ENCODE measurements at regions not wholly inside any gene's neighbourhood (a gene's known extent, or its start where the extent isn't known, plus 50 kb on each side); places are given as distances from the start of the nearest gene placed in this dataset.
"Not testable (repeated sequence)": the region's sequence is repeated elsewhere in the genome, so short reads cannot be mapped to it uniquely, and the experiment has no call there.

DNA sequence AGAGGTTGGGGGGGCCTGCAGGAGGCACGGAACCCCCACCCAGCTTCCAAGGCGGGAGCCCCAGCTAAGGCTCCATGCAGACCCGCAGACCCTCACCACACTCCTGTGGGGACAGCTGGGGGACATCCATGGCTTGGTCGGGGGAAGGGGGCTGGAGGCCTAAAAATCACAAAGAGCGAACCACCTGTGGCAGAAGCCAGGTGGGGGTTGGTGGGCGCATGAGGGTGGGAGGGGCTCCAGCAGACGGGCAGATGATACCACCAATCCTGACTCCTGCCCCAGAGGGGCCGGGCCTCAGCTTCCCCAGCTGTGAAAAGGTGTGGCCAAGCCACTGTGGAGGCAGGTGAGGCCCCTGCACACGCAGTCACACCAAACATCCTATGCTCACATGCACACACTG is 111.6 kb downstream of the FAM53A start:
- DNase-seq = no peak

DNA sequence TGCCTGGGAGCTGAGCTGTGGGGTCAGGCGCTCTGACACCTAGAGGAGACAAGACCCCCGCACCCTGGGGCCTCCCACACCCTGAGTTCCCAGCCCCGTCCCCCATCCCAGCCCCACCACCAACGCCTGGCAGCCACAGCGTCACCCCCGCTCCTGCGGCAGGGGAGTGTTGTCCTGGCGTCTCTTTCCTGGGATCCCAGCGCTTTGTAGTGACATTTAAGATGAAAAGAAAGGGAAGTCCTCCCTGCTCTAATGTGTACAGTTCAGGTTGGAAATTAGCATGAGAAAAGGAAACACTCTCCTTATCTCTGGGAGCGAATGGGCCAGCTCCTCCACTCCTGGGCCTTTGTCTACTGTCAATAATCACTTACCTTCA is 112.1 kb downstream of the FAM53A start:
- no peak for DNase-seq

DNA sequence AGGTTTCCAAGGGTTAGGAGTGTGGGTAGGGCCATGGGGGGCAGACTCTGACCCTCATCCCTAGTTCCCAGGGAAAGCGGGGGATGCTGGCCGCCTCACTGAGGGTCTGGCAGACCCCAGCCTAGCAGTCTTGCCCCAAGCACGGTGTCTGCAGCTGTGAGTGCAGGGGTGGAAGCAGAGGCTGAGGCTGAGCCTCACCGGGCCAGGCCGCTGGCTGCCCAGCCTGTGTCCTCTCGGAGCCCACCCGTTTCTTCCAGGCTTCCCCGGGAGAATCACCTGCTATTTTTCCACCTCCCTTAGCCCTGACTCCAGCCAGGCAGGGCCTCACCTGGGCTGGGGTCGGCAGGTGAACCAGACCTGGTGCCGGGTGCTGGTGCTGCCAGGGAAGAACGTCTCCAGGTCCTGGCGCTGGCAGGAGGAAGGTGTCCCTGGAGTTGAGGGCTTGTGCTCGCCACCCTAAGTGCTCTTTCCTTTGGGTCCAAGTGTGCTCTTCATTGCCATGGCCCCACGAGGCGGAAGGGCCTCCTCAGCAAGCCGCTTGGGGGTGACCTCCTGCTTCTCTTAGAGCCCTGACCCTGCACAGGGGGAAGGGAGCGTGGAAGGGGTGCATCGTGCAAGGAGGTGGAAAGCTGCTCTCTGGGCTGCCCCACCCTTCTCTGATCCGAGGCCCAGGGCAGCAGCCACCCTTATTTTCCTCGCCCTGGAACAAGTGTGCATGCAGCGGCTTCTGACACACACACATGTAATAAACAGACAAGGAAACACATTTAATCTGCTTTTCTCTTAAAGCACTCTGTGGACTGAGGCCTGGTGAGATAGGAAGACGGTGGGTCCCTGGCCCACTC is 112.7 kb downstream of the FAM53A start:
- no peak for DNase-seq

DNA sequence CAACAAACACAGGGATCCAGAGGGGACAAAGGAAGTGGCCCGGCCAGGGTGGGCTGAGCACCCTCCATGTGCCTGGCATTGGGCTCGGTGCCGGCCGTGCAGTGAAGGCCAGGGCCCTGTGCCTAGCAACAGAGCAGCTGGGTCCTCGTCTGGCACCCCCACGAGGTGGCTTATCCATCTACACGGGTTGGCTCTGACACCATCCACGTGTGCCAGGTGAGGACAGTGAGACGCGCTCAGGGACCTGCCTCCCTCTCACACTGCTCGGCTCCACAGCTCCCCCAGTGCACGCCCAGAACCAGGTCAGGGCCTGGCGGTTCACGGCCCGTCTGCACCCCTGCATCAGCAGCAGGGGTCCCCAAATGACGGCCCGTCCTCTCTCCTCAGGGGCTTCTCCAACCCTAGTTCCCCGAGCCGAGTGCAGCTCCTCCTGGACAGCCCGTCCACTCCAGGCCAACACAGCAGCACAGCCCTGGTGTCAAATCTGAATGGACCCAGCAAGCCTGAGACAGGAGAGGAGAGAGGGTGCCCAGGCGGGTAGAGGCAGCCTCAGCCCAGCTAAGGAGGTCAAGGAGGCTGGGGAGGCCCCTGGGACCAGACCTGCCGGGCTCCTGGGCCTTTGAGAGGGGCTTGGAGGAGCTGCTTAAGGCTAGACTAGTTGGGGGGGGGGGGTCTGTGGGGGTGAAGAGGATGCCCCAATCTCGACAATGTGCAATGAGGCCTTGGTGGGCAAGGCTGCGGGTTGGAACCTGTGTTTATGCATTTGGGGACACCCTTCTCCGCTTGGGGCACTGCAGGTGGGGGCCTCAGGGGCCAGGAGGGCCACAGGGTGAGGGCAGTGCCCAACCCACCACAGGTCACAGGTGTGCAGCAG is 113.6 kb downstream of the FAM53A start:
- no peak for DNase-seq

DNA sequence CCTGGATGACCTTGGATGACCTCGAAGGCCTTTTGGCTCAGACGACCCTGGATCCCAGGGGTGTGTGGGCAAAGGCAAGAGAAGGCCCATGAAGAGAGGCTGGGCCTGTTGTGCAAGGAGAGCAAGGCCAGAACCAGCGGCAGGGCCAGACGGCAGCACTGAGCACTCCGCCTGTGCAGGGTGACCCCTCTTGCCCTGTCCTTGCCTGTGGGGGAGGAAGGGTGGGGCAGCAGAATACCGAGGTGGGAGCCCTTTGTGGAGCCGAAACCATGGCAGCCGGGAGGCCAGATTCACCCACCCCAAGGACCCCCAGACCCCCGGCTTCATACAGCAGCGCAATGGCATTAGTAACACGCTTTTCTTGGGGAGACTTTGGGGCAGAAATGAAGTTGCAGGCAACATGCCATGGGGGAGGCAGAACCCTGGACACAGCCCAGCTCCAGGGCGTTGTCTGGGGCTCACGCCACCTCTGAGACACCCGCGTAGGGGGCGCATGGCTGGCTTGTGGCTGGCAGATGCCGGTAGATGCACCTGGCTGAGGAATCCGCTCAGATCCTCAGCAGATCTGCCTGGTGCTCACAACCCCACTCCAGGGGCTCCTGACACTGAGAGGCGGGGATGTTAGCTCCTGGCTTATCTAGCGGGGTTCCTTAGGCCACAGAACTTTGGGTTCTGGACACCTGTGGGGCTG is 114.5 kb downstream of the FAM53A start:
- no peak for DNase-seq

DNA sequence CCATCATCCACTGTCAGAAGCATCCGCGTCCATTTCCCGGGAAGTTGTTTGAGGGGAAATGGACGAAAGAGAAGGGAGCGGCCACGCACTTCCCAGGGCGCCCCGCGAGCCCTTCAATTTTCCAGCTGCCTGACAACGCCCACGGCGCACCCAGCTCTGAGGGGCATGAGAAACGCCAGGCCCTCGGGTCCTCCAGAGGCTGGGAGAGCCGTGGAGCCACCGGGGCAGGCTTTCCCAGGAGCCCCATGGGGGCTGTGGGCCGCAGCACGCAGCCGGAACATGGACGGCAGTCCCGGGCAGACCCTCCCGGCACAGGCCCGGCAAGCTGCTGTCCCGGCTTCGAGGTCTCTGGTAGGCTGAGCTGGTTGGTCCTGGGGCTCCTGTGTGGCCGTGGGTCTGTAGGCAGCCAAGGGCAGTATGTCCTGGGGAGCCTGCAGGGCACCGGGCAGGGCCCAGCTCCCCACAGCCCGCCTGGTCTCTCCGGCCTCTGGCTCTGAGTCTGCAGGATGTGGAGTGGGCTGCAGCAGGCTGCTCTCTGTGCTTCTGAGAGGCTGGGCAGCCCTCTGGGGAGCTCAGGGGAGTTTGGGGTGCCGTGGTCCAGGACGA is 115.2 kb downstream of the FAM53A start:
- DNase-seq = no peak

DNA sequence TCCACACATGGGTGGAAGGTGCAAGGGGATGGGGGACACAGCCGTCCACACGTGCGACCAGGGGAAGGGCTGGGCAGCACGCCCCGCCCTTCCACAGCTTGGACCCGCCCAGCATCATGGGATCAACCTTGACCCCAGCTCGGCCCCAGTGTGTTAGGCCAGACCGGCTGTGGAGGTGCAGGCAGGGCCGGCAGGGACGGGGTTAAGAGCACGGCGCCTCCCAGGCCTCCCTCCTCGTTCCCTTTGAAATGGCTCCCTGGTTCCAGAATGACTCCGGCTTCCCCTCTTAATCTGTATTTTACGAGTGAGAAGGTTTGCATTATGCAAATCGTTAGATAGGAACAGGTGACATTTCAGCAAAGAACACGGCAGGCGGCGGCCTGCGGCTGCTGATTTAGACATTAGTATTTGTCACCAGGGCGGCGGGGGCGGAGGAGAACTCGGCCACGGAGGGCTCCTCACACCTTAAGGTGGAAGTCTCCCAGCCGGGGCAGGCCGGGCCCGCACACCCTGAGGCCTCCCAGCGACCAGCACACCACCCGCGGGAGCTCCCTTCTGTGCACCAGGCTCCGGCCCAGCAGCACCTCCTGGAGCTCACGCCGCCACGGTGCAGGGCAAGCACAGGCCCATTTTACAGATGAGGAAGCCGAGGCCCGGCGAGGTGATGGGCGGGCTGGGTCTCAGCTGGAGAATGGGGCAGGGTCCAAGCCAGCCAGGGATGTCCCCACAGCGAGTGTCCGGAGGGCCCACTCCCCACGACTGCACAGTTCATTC is 116.1 kb downstream of the FAM53A start:
- no peak for DNase-seq

DNA sequence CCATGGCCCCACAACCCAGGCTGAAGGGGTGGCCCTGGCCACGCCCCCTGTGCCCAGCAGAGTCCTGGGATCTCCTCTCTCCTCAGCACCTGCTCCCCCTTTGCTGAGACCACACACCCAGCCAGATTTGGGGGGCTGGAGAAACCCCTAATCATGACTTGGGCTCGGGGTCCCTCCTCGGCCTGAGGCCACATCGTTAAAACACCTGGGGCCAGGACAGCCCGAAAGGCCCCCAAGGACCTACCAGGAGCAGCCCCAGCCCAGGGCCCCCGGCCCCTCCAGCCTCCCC is 116.7 kb downstream of the FAM53A start:
- no peak for DNase-seq

DNA sequence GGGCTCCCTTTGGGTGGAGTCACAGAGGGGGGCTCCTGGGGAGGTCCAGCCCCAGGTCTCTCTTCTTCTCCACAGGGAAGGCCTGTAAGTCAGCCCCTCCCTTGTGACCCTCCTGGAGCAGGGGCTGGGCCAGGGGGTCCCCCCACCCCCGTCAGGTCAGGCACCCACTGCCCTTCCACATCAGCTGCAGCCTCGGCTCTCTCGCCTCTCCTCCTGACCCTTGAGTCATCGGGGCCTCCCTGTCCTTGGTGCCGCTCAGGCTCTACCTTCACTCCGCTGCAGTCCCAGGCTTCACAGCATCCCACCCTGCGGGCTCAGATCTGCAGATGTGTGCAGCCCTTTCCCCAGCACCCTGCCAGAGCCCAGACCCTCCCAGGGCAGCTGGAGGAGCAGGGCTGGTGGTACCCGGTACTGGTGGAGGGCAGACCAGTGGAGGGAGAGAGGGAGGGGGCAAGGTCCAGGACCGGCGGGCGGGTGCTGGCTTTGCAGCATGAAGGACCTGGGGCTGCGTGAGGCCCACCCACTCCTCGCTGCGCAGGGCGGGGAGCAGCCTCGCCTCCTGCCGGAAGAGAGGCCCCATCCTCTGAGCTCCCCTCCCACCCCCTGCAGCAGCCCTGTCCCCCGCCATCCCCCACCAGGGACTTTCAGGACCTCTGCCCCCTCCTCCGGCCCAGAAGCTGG is 117.1 kb downstream of the FAM53A start:
- DNase-seq = no peak

DNA sequence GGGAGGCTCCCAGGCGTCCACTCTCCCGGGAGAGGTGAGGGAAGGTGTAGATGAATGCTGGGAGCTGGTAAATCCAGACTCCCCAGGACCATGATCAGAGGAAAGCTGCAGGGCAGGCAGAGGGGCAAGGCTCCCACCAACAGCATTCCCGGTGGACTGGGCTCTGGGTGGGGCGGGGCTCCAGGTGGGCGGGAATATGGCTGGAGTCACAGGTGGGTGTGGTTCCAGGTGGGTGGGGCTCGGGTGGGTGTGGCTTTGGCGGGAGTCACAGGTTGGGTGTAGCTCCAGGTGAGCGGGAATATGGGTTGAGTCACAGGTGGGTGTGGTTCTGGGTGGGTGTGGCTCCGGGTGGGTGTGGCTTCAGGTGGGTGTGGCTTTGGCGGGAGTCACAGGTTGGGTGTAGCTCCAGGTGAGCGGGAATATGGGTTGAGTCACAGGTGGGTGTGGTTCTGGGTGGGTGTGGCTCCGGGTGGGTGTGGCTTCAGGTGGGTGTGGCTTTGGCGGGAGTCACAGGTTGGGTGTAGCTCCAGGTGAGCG is 117.7 kb downstream of the FAM53A start:
- DNase-seq = not testable (repeated sequence)

DNA sequence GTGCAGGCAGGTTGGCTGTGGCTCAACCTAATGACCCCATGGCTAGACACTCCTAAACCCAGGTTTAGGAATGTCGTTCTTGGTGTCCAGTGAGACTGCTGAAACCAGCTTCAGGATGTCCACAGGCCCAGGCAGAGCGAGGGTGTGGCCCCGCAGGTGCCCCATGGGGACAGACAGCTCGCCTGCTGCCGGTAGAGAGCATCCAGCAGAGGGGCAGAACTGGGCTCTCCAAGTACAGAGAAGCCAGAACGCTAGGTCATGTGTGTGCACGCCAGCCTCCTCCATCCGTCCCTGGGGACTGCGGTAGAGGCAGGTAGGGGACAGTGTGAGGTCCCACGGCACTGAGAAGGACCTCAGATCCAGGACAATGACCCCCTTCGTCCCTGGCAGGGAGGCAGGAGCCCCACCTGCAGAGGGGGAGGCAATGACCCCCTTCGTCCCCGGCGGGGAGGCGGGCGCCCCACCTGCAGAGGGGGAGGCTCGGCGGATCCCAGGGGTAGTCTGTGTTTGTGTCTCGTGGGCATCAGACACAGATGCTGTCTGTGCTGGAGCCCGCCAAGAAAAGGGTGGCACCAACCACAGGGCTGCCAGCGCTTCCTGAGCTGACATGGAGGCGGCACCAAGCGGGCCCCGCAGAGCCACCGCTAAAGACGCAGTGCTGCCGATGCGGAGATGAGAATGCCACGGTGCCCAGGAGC is 118.4 kb downstream of the FAM53A start:
- no peak for DNase-seq

DNA sequence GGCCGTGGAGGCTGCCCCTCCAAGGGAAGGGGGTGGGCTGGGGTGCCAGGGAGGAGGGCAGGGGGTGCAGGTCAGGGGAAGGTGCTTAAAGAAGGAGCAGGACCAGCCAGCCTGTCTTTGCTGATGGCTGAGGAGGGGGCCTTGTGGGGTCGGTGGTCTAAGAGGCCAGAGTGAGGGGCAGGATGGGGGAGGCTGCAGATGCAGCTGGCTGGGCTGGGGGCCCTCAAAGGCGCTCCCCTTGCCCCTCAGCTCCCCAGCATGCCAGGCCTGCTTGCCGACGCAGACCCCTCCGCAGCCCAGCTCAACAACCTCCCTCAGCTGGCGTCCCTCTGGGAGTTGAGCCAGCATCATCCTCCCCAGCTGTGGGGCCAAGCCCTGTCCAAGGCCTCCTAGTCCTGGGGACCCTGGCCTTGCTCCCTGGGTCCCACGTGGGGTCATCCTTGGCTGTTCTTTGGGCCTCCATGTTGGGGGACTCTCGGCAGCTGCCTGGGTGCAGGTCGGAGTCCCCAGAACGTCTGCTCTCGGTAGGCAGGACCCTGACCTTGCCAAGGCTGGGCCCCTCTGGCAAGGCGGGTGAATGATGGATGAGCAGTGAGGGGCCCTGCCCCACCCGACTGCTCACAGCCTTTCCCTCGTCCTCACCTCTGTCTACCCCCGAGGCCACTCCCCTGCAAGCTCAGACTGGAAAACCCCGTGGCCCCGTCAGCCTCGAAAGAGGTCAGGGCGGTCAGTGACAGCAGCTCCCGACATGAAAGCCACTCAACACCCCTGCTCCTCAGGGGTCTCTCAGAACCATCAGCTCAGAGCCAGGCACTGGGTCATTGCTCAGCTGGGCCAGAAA is 119.4 kb downstream of the FAM53A start:
- DNase-seq = no peak

DNA sequence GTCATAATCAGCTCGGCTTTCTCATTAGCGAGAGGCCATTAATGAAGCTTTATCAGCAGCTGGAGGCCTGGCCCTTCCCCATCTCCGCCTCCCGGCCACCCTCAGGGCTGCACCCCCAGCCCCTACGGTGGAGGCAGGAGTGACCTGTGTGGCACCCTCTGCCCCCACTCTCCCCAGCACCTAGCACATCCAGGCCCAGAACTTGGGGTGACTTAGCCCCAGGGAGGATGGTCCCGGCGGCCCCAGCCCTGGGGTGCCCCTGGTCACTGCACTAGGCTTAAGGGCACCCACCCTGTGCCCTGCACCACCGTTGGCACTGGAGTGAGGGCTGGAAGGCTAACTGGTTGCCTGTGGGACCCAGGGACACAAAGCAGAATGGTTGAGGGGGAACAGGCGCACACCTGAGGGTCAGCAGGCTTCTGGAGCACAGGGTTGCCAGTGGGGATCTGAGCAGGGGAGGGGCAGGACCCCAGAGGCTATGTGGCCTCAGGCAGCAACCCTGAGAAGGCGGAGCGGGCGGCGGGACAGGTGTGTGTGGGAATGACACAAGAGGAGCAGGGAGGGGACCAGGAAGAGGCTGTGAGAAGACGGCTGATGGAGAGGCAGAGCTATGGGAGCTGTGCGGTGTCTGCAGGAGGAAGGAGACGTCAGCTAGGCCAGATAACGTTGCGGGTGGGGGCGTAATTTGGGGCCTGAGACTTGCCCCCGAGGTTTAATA is 120.2 kb downstream of the FAM53A start:
- no peak for DNase-seq

DNA sequence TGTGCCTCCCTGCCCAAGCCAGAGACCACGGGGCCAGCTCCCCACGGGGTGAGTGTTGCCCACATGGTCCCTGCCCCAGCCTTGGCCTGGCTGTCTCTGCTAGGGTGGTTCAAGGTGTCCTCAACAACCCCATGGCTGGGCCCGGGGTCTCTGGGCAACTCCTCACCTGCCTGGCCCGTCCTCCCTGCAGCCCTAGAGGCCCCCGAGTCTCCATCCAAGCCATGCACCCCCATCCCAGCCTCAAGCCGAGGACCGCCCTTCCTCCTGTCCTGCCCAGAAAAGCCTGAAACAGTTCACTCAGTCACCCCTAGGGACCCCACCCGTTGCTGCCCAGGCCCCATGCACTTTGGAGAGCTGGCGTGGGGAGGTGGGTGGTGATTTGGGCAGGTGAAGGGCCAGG is 120.9 kb downstream of the FAM53A start:
- no peak for DNase-seq

DNA sequence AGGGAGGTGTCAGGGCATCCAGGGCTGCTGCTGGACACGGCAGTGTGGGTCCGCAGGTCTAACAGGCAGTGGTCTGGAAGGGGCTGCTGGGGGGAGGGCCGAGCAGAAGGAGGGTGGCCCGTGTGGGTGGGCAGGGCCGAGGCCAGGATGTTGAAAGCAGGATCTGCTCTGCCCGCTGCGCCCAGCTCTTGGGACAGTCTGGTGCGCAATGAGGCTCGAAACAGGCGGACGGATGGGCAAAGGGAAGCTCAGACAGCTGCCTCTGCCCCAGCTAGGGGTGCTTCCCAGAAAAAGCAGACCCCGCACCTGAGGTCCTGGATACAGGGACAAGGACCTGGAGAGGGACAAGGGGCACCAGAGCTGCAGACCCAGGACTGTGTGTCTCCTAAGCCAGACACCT is 121.3 kb downstream of the FAM53A start:
- DNase-seq = no peak

DNA sequence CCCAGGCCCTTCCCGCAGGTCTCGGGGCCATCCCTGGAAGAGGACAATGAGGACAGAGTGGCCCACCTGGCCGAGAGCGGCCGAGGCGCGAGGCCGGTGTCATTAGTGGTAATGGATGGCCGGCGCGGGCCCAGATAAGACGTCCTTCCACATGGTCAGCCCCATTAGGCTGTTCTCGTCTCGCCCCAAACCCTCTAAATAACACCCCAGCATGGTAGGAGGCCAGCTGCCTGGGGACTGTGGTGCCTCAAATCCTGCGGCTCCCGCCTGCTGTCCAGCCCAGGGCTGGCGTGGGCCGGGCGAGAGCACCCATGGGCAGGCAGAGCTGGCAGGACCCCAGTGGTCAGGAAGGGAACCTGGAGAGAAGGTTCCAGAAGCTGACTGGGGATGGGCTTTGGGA is 121.7 kb downstream of the FAM53A start:
- no peak for DNase-seq

DNA sequence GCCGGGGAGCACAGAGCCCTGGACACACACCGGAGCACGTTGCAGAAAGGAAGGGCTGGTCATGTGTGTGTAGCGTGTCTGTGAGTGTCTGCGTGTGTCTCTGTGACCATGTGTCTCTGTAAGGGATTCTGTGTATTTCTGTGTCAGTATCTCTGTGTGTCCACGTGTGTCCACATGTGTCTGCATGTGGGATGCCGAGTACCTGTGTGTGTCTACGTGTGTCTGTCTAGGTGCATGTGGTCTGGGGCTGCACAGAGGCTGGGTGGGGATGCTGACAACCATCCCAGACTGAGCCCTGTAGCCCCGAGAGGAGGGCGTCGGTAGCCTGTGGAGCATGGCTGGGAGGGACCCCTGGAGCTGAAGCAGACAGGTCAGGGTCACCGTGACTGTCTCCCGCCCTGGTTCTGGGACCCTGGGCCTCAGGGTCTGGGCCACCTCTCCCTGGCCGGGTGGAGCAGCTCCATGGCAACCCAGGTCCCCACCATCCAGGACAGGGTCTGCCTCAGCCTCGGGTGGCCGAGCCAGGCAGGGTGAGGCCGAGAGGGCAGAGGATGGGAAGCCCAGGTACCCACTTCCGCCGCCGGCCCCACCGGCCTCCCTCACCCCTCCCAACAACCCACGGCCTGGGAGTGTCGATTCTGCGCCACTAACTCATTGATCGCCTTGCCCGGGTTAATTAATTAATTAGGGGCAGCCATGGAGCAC is 122.7 kb downstream of the FAM53A start:
- no peak for DNase-seq

DNA sequence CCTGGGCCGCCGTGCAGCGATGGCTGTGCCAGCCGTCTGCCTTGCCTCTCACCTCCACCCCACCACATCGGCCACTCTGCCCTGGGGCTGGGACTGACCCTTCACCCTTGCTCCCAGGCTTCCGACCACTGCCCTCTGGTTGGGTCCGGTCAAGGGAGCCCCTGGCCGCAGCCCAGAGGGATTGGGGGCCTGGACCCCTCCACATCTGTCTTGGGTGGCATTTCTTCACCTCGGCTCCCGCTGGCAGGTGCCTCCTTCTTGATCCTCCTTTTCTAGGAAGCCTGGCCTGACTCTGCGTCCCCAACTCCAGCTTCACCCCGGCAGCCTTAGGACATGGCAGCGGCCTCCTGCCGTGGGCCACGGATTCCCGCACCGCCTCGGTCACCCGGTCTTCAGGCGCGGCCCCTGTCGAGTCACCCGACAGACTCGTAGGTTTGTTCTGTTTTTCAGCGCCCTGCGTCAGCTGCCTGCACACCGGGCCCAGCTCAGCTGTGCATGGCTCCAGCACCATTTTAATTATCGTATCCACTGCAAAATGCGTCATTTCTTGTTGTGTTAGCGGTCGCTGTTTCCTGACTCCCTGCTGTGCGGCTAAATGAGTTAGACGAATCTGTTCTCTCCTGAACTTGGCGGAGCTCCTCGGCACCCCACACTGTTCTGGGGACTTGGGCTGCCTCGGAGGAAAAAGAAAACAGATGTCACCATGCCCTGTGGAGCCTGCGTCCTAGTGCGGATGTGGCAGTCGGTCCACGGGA is 124.0 kb downstream of the FAM53A start:
- no peak for DNase-seq
